ENCODE measurements at regions not wholly inside any gene's neighbourhood (a gene's known extent, or its start where the extent isn't known, plus 50 kb on each side); places are given as distances from the start of the nearest gene placed in this dataset.
"Not testable (repeated sequence)": the region's sequence is repeated elsewhere in the genome, so short reads cannot be mapped to it uniquely, and the experiment has no call there.

DNA sequence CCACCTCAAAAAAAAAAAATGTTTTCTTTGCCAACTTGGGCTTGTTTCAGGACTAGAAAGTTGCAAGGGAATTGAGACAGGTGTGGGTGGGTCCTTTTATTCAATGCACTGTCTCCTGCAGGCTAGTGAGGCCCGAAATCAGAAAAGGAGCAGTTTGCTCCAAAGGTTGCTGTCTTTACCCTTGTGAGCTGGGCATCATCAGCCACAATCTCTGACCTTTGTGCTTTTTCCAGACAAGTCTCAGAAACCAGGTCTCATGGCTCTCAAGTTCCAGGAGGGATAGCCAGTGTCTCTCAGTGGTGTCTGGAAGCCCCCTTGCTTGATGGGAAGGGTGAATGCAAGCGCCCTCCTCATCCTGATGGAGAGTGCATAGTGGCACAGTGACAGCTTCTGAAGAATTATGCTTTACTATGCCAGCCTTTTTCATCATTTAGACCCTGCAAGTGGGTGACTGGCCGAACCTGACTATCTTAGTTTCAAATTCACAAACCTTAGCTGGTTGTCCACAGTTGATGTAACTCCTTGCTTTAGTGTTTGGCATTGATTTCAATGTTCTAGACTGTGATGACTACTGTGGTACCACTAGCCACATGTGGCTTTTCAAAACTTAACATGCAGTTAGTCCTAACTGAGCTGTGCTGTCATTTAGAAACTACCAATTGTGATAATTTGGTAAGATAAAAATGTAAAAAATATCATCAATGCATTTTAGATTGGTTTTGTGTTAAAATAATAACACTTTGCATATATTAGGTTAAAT is 468.6 kb downstream of the GADD45G start:
- intact Hi-C loops (cut with micrococcal nuclease; ENCODE audit: unreplicated experiment) = no loop called here
- no TSS peak for BruUV-seq (replicated peaks)
- peaks cover 22% of the 10 kb centered on the region for H3K27me3 ChIP-seq (replicated peaks; ENCODE audit: insufficient read depth, low read depth, low read length, poor library complexity)
- CTCF ChIA-PET = no interaction called here
- H3K9me3 ChIP-seq (ENCODE audit: low read depth, low read length, poor library complexity, severe bottlenecking) = no peaks in the 10 kb centered on the region
- H3K27ac ChIP-seq (ENCODE audit: low read depth, low read length, poor library complexity, severe bottlenecking) = no peak overlapping the region
- no peaks in the 10 kb centered on the region for H3K36me3 ChIP-seq (ENCODE audit: insufficient read depth, low read length, poor library complexity, severe bottlenecking)
- POLR2A ChIA-PET (ENCODE audit: low non-redundant PET) = no interaction called here
- no peak overlapping the region for H3K4me3 ChIP-seq (ENCODE audit: low read depth, low read length, poor library complexity, severe bottlenecking)
- no peaks in the 10 kb centered on the region for H3K4me1 ChIP-seq (ENCODE audit: insufficient read depth, low read length, poor library complexity, severe bottlenecking)
- TF ChIP-seq, protein P1, sequence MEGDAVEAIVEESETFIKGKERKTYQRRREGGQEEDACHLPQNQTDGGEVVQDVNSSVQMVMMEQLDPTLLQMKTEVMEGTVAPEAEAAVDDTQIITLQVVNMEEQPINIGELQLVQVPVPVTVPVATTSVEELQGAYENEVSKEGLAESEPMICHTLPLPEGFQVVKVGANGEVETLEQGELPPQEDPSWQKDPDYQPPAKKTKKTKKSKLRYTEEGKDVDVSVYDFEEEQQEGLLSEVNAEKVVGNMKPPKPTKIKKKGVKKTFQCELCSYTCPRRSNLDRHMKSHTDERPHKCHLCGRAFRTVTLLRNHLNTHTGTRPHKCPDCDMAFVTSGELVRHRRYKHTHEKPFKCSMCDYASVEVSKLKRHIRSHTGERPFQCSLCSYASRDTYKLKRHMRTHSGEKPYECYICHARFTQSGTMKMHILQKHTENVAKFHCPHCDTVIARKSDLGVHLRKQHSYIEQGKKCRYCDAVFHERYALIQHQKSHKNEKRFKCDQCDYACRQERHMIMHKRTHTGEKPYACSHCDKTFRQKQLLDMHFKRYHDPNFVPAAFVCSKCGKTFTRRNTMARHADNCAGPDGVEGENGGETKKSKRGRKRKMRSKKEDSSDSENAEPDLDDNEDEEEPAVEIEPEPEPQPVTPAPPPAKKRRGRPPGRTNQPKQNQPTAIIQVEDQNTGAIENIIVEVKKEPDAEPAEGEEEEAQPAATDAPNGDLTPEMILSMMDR (conservative IDR thresholded peaks at IDR 0.05; ENCODE audit: low read depth, low read length) = no peak
- no peak for TF ChIP-seq EZH2 (IDR thresholded peaks at IDR 0.05; ENCODE audit: borderline replicate concordance, low read depth, low read length, poor library complexity, severe bottlenecking)
- DNase-seq (ENCODE audit: low spot score) = no peak

GRCh38 chr9:90074316-90074962 is 469.6 kb downstream of the GADD45G start:
- H3K4me1 ChIP-seq (ENCODE audit: insufficient read depth, low read length, poor library complexity, severe bottlenecking) = no peaks in the 10 kb centered on the region
- ChIA-PET POLR2A (ENCODE audit: low non-redundant PET) (no interaction called here), CTCF (no interaction called here)
- no peak for TF ChIP-seq EZH2 (IDR thresholded peaks at IDR 0.05; ENCODE audit: borderline replicate concordance, low read depth, low read length, poor library complexity, severe bottlenecking)
- TF ChIP-seq, protein P1 (conservative IDR thresholded peaks at IDR 0.05; ENCODE audit: low read depth, low read length) = no peak
- no peaks in the 10 kb centered on the region for H3K9me3 ChIP-seq (ENCODE audit: low read depth, low read length, poor library complexity, severe bottlenecking)
- no peak for DNase-seq (ENCODE audit: low spot score)
- H3K27ac ChIP-seq (ENCODE audit: low read depth, low read length, poor library complexity, severe bottlenecking) = no peak overlapping the region
- H3K27me3 ChIP-seq (replicated peaks; ENCODE audit: insufficient read depth, low read depth, low read length, poor library complexity) = peaks cover 22% of the 10 kb centered on the region
- intact Hi-C loops (cut with micrococcal nuclease; ENCODE audit: unreplicated experiment) = no loop called here
- H3K36me3 ChIP-seq (ENCODE audit: insufficient read depth, low read length, poor library complexity, severe bottlenecking) = no peaks in the 10 kb centered on the region
- H3K4me3 ChIP-seq (ENCODE audit: low read depth, low read length, poor library complexity, severe bottlenecking) = no peak overlapping the region
- BruUV-seq (replicated peaks) = no TSS peak

DNA sequence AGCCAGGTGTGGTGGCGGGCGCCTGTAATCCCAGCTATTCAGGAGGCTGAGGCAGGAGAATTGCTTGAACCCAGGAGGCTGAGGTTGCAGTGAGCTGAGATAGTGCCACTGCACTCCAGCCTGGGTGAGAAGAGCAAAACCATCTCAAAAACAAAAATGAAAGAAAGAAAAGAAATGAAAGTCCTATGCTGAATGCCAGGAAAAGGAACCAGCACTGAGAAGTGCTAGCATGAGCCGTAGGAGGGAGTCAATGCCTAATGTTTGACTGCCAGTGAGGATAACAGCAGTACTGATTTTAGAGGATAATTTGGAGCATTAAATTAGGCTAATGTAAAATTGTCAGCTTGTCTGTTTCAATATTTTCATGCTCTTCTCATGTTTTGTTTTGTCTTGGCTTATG is 472.8 kb downstream of the GADD45G start:
- CTCF ChIA-PET; H3K9me3 ChIP-seq (ENCODE audit: low read depth, low read length, poor library complexity, severe bottlenecking); H3K36me3 ChIP-seq (ENCODE audit: insufficient read depth, low read length, poor library complexity, severe bottlenecking); H3K27ac ChIP-seq (ENCODE audit: low read depth, low read length, poor library complexity, severe bottlenecking); DNase-seq (ENCODE audit: low spot score); POLR2A ChIA-PET (ENCODE audit: low non-redundant PET); H3K4me1 ChIP-seq (ENCODE audit: insufficient read depth, low read length, poor library complexity, severe bottlenecking); BruUV-seq (replicated peaks); H3K4me3 ChIP-seq (ENCODE audit: low read depth, low read length, poor library complexity, severe bottlenecking); intact Hi-C loops (cut with micrococcal nuclease; ENCODE audit: unreplicated experiment): not testable (repeated sequence)
- peaks cover 22% of the 10 kb centered on the region for H3K27me3 ChIP-seq (replicated peaks; ENCODE audit: insufficient read depth, low read depth, low read length, poor library complexity)
